ENCODE measurements at regions not wholly inside any gene's neighbourhood (a gene's known extent, or its start where the extent isn't known, plus 50 kb on each side); places are given as distances from the start of the nearest gene placed in this dataset.

DNA sequence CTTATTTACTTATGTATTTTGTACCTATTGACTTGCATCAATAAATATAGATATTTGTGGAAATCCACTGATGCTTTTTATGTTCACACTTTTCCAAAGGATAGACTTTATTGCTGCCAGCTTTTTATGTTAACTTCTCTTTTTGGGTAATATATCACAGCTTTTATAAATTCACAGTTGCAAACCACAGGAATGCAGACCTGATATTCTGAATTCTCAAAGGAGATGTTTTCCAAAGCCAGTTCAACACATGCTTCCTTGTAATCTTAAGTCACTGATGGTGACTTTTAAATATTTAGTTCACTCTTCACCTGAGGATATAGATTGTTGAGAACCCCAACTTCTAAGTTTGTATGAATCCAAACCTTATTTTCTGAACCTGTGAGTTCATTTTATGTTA is 223.4 kb upstream of the PRR16 start:
- Histone ChIP-seq H3K4me1 (ENCODE audit: control insufficient read depth, extremely low read depth, insufficient read depth, low read length) (no peaks in the 10 kb centered on the region), H3K36me3 (ENCODE audit: control insufficient read depth in 2 of 2, extremely low read depth in 1 of 2, insufficient read depth in 2 of 2, low read length in 2 of 2) (no peaks in the 10 kb centered on the region), H3K4me3 (ENCODE audit: control insufficient read depth in 2 of 3, extremely low read depth in 1 of 3, insufficient read depth in 2 of 3, low read depth in 1 of 3, low read length in 3 of 3) (no peak overlapping the region), H3K9ac (ENCODE audit: control insufficient read depth, extremely low read depth, insufficient read depth, low read length) (no peak overlapping the region), H3K27me3 (ENCODE audit: control insufficient read depth, extremely low read depth, insufficient read depth, low read length) (no peaks in the 10 kb centered on the region), H3K4me2 (ENCODE audit: control insufficient read depth, extremely low read depth, insufficient read depth, low read depth, low read length) (no peak overlapping the region), H3K9me3 (ENCODE audit: control insufficient read depth, low read depth, low read length) (no peaks in the 10 kb centered on the region), H3K79me2 (ENCODE audit: control insufficient read depth, insufficient read depth, low read length) (no peaks in the 10 kb centered on the region), H4K20me1 (ENCODE audit: control insufficient read depth, extremely low read depth, insufficient read depth, low read length) (no peaks in the 10 kb centered on the region), H2AFZ (ENCODE audit: control insufficient read depth, low read length) (no peak overlapping the region), H3K9me1 (ENCODE audit: control insufficient read depth, extremely low read depth, insufficient read depth, low read length) (no peaks in the 10 kb centered on the region), H3K27ac (ENCODE audit: control insufficient read depth, insufficient read depth, low read length) (no peak overlapping the region)
- dilution Hi-C loops (cut with MboI; ENCODE audit: extremely low pct_ligation_motif_present, low sequenced_read_pairs) = no loop called here
- FAIRE-seq (no peak), DNase-seq (ENCODE audit: low read depth, low spot score) (no peak)
- TF ChIP-seq, protein P1, sequence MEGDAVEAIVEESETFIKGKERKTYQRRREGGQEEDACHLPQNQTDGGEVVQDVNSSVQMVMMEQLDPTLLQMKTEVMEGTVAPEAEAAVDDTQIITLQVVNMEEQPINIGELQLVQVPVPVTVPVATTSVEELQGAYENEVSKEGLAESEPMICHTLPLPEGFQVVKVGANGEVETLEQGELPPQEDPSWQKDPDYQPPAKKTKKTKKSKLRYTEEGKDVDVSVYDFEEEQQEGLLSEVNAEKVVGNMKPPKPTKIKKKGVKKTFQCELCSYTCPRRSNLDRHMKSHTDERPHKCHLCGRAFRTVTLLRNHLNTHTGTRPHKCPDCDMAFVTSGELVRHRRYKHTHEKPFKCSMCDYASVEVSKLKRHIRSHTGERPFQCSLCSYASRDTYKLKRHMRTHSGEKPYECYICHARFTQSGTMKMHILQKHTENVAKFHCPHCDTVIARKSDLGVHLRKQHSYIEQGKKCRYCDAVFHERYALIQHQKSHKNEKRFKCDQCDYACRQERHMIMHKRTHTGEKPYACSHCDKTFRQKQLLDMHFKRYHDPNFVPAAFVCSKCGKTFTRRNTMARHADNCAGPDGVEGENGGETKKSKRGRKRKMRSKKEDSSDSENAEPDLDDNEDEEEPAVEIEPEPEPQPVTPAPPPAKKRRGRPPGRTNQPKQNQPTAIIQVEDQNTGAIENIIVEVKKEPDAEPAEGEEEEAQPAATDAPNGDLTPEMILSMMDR (optimal IDR thresholded peaks at IDR 0.05 in 1 of 3, IDR thresholded peaks at IDR 0.05 in 1 of 3, conservative IDR thresholded peaks at IDR 0.05 in 1 of 3; ENCODE audit: extremely low read depth in 1 of 3, insufficient read depth in 2 of 3, low read length in 3 of 3) = no peak
- no peak for TF ChIP-seq EZH2 (IDR thresholded peaks at IDR 0.05; ENCODE audit: low read length)

DNA sequence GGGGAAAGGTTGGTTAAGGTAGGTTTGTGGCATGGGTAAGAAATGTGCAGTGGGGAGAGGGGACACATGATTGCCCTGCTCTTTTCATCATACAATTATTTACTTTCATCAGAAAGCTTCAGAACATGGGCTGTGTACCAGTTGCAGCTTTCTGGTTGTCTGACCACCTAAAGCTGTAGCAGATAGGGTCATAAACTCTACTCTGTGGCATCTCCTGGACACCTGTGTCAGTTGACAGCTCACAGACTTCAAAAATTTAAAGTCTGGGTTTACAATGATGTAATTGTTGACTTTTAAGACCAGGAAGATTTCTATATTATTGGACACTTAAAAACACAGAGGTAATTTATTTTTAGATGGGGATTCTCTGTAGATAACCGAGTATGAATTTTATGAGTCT is 222.7 kb upstream of the PRR16 start:
- DNase-seq (ENCODE audit: low read depth, low spot score) = no peak
- no peak overlapping the region for H3K4me2 ChIP-seq (ENCODE audit: control insufficient read depth, extremely low read depth, insufficient read depth, low read depth, low read length)
- no peaks in the 10 kb centered on the region for H3K36me3 ChIP-seq (ENCODE audit: control insufficient read depth in 2 of 2, extremely low read depth in 1 of 2, insufficient read depth in 2 of 2, low read length in 2 of 2)
- FAIRE-seq = no peak
- H3K9me1 ChIP-seq (ENCODE audit: control insufficient read depth, extremely low read depth, insufficient read depth, low read length) = no peaks in the 10 kb centered on the region
- H3K27ac ChIP-seq (ENCODE audit: control insufficient read depth, insufficient read depth, low read length) = no peak overlapping the region
- no peak overlapping the region for H3K4me3 ChIP-seq (ENCODE audit: control insufficient read depth in 2 of 3, extremely low read depth in 1 of 3, insufficient read depth in 2 of 3, low read depth in 1 of 3, low read length in 3 of 3)
- H3K9ac ChIP-seq (ENCODE audit: control insufficient read depth, extremely low read depth, insufficient read depth, low read length) = no peak overlapping the region
- H4K20me1 ChIP-seq (ENCODE audit: control insufficient read depth, extremely low read depth, insufficient read depth, low read length) = no peaks in the 10 kb centered on the region
- no peaks in the 10 kb centered on the region for H3K79me2 ChIP-seq (ENCODE audit: control insufficient read depth, insufficient read depth, low read length)
- no peak overlapping the region for H2AFZ ChIP-seq (ENCODE audit: control insufficient read depth, low read length)
- H3K27me3 ChIP-seq (ENCODE audit: control insufficient read depth, extremely low read depth, insufficient read depth, low read length) = no peaks in the 10 kb centered on the region
- dilution Hi-C loops (cut with MboI; ENCODE audit: extremely low pct_ligation_motif_present, low sequenced_read_pairs) = no loop called here
- H3K4me1 ChIP-seq (ENCODE audit: control insufficient read depth, extremely low read depth, insufficient read depth, low read length) = no peaks in the 10 kb centered on the region
- TF ChIP-seq, protein P1 (optimal IDR thresholded peaks at IDR 0.05 in 1 of 3, IDR thresholded peaks at IDR 0.05 in 1 of 3, conservative IDR thresholded peaks at IDR 0.05 in 1 of 3; ENCODE audit: extremely low read depth in 1 of 3, insufficient read depth in 2 of 3, low read length in 3 of 3) = no peak
- H3K9me3 ChIP-seq (ENCODE audit: control insufficient read depth, low read depth, low read length) = no peaks in the 10 kb centered on the region
